GM12878 (cell line): ENCODE measurements at regions not wholly inside any gene's neighbourhood (a gene's known extent, or its start where the extent isn't known, plus 50 kb on each side); places are given as distances from the start of the nearest gene placed in this dataset.

Experiments
- ATAC-seq: fragments of 200-7000 bp; cut with Tn5 transposase; 3 replicates; pipeline ENCODE4 v1.9.1; 2020; ENCODE audit warnings: mild to moderate bottlenecking, moderate library complexity
- BruUV-seq: library from RNA; stranded (reverse); fragments of 400-500 nt; replicated peaks from 2 replicates; lab custom pipeline; 2021; lab: Mats Ljungman, UMichigan
- CTCF ChIA-PET: fragments of 300-600 bp; sonication (Branson Sonifier 250); formaldehyde crosslinking; extraction: SDS; loops from one replicate; lab custom pipeline; 2021; ENCODE audit warnings: inconsistent platforms; lab: Yijun Ruan, JAX
- POLR2A ChIA-PET: fragments of 350-600 bp; formaldehyde crosslinking; extraction: SDS; loops from one replicate; lab custom pipeline; 2021; ENCODE audit warnings: inconsistent platforms; lab: Charles Lee
- RAD21 ChIA-PET: fragments of 300-600 bp; sonication (Branson Sonifier 250); formaldehyde crosslinking; loops from one replicate; lab custom pipeline; 2023; ENCODE audit warnings: antibody characterized with exemption; ENCODE audit not compliant: unreplicated experiment; lab: Charles Lee
- SMC1A ChIA-PET: fragments of 300-600 bp; sonication (Branson Sonifier 250); formaldehyde crosslinking; loops from one replicate; lab custom pipeline; 2023; ENCODE audit not compliant: unreplicated experiment, uncharacterized antibody; lab: Charles Lee
- DNase-seq: peaks from one replicate; pipeline ENCODE4 v3.0.0-alpha.2; 2011; ENCODE audit warnings: low read depth, low spot score
- FAIRE-seq: peaks from 3 replicates; lab custom pipeline; 2011; peaks lifted over from hg19 to GRCh38; lab: Jason Lieb, UNC
- H2AFZ ChIP-seq: 2 replicates; pipeline ENCODE4 v1.6.0; 2011; ENCODE audit warnings: low read depth, low read length, control low read depth; ENCODE audit not compliant: control insufficient read depth
- H3K27ac ChIP-seq: 2 replicates; pipeline ENCODE4 v1.5.1; 2011; ENCODE audit warnings: control low read depth; ENCODE audit not compliant: control insufficient read depth, insufficient read depth
- H3K27me3 ChIP-seq, 2 experiments: replicated peaks in 1 of 2; 2 replicates each; pipeline versions ENCODE4 v1.6.0 to v1.6.1; 2011; ENCODE audit warnings: low read length in 1 of 2; ENCODE audit not compliant: control insufficient read depth in 2 of 2, insufficient read depth in 2 of 2
- H3K36me3 ChIP-seq, 2 experiments: 2 replicates each; pipeline ENCODE4 v1.5.1; 2011; ENCODE audit warnings: low read length in 1 of 2; ENCODE audit not compliant: control insufficient read depth in 2 of 2, insufficient read depth in 2 of 2
- H3K4me1 ChIP-seq: 2 replicates; pipeline ENCODE4 v1.6.1; 2011; ENCODE audit warnings: mild to moderate bottlenecking, low read length, moderate library complexity, mixed read lengths; ENCODE audit not compliant: control insufficient read depth, insufficient read depth
- H3K4me2 ChIP-seq: 2 replicates; pipeline ENCODE4 v1.6.0; 2011; ENCODE audit warnings: control low read depth; ENCODE audit not compliant: control insufficient read depth, insufficient read depth
- H3K4me3 ChIP-seq: fragments of 200-600 bp; sonication (generic); 2 replicates; pipeline ENCODE4 v1.5.1; 2016
- H3K79me2 ChIP-seq: 2 replicates; pipeline ENCODE4 v1.6.0; 2011; ENCODE audit warnings: low read length; ENCODE audit not compliant: control insufficient read depth, insufficient read depth
- H3K9ac ChIP-seq: 2 replicates; pipeline ENCODE4 v1.8.0; 2011; ENCODE audit warnings: low read length, control low read depth, mixed read lengths; ENCODE audit not compliant: control insufficient read depth, insufficient read depth
- H3K9me3 ChIP-seq: replicated peaks from 3 replicates; pipeline ENCODE4 v1.5.1; 2011; ENCODE audit warnings: mild to moderate bottlenecking, low read length; ENCODE audit not compliant: control insufficient read depth, insufficient read depth
- H4K20me1 ChIP-seq: 2 replicates; pipeline ENCODE4 v1.6.0; 2011; ENCODE audit not compliant: control insufficient read depth, insufficient read depth
- ASH2L ChIP-seq: fragments of 300-600, 200-600 bp; sonication (generic); IDR thresholded peaks from 2 replicates; pipeline ENCODE4 v1.6.1; 2017; ENCODE audit warnings: low read depth, mild to moderate bottlenecking, borderline replicate concordance
- ETV6 ChIP-seq, 2 experiments: fragments of 450-650 bp in 1 of 2; IDR thresholded peaks in 1 of 2; conservative IDR thresholded peaks in 1 of 2; 2 replicates each; pipeline ENCODE4 v1.6.1; 2014; ENCODE audit warnings: antibody characterized with exemption in 1 of 2, borderline replicate concordance in 1 of 2, low read depth in 1 of 2, mild to moderate bottlenecking in 1 of 2, moderate library complexity in 1 of 2
- KLF5 ChIP-seq: fragments of 450-650 bp; IDR thresholded peaks from 2 replicates; pipeline ENCODE4 v1.6.1; 2014; ENCODE audit warnings: mild to moderate bottlenecking; ENCODE audit not compliant: partially characterized antibody
- MEF2B ChIP-seq: fragments of 450-650 bp; IDR thresholded peaks from 2 replicates; pipeline ENCODE4 v1.6.1; 2018; ENCODE audit warnings: mild to moderate bottlenecking, moderate library complexity; ENCODE audit not compliant: partially characterized antibody, poor library complexity, severe bottlenecking
- NFYB ChIP-seq: IDR thresholded peaks from 2 replicates; pipeline ENCODE4 v1.6.1; 2011; ENCODE audit warnings: low read depth, mild to moderate bottlenecking, low read length, improper control_type of control experiment, moderate library complexity; ENCODE audit not compliant: insufficient read depth
- PAX5 ChIP-seq: IDR thresholded peaks from 2 replicates; pipeline ENCODE4 v1.6.1; 2011; ENCODE audit warnings: low read depth, low read length, borderline replicate concordance
- POLR2A ChIP-seq: IDR thresholded peaks from 2 replicates; pipeline ENCODE4 v1.6.1; 2011; ENCODE audit warnings: low read depth, mild to moderate bottlenecking, low read length
- RELA ChIP-seq: fragments of 450-650 bp; IDR thresholded peaks from 2 replicates; pipeline ENCODE4 v1.8.0; 2014; ENCODE audit warnings: borderline replicate concordance; ENCODE audit not compliant: partially characterized antibody
- SMAD1 ChIP-seq: fragments of 450-650 bp; IDR thresholded peaks from 2 replicates; pipeline ENCODE4 v1.6.1; 2018; ENCODE audit warnings: mild to moderate bottlenecking, low read depth; ENCODE audit not compliant: partially characterized antibody
- SUPT20H ChIP-seq: IDR thresholded peaks from 2 replicates; pipeline ENCODE4 v1.6.1; 2011; ENCODE audit warnings: low read depth, mild to moderate bottlenecking, low read length, moderate library complexity, borderline replicate concordance; ENCODE audit not compliant: control insufficient read depth
- WGBS: methylation state at CpG from one replicate; pipeline ENCODE4 v1.1.6; 2016; ENCODE audit warnings: low lambda C conversion rate; ENCODE audit not compliant: insufficient replicate concordance, insufficient coverage; ENCODE audit errors: missing lambda C conversion rate; 5-methylcytosine and 5-hydroxymethylcytosine counted together
- in situ Hi-C: fragments of 300-500 bp; cut with MboI; formaldehyde crosslinking; loops from 9 replicates; pipeline ENCODE4 v1.14.3; 2018; ENCODE audit warnings: mixed read lengths
- intact Hi-C: fragments of 100-400 bp; cut with micrococcal nuclease; formaldehyde crosslinking; loops from one replicate; pipeline ENCODE4 v1.14.2; 2022; ENCODE audit not compliant: unreplicated experiment
- TF ChIP-seq, protein P1 (sequence below): fragments of 450-650 bp; formaldehyde crosslinking; IDR thresholded peaks from 2 replicates; pipeline ENCODE4 v1.4.0; 2022; ENCODE audit warnings: mild to moderate bottlenecking, moderate library complexity
- TF ChIP-seq, protein P2 (sequence below): fragments of 450-650 bp; IDR thresholded peaks from 2 replicates; pipeline ENCODE4 v1.6.1; 2018; ENCODE audit warnings: mild to moderate bottlenecking, low read depth, moderate library complexity; ENCODE audit not compliant: partially characterized antibody
- TF ChIP-seq, protein P3 (sequence below): fragments of 150-350 bp; IDR thresholded peaks from 2 replicates; pipeline ENCODE4 v1.6.1; 2016; ENCODE audit warnings: low read depth, low read length

DNA sequence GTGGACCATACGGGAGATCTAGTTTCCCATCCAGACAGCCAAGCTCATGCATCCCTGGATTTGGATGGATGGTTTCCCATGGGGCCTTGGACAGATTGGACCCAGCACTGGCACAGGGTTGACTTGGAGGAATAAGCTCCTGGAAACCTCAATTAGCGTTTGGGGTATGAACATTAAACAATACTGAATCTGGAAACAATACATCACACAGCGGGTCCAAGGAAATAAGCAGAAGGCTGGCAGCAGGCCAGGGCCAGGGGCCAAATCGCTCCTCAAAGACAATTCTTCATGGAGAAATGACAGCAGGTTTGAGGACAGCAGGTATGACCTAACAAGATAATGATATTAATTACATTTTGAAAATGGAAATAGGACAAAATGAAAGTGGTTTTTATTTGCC is 540.6 kb downstream of the RIT2 start:
- H3K36me3 ChIP-seq: no peaks in the 10 kb centered on the region
- no peaks in the 10 kb centered on the region for H3K79me2 ChIP-seq
- ATAC-seq (no peak), DNase-seq (no peak), FAIRE-seq (no peak)
- RAD21 ChIA-PET: no interaction called here
- no peaks in the 10 kb centered on the region for H3K4me1 ChIP-seq
- H3K4me3 ChIP-seq: no peak overlapping the region
- H3K27ac ChIP-seq: no peak overlapping the region
- intact Hi-C loops: no loop called here
- in situ Hi-C loops: no loop called here
- CTCF ChIA-PET: interaction anchor here (0.8 to 1.3 kb wide), 2 partner anchors 9 to 21 kb away, joined by 3 read pairs; no protein-coding TSS in a partner anchor
- H3K9me3 ChIP-seq: no peaks in the 10 kb centered on the region
- POLR2A ChIA-PET: no interaction called here
- TF ChIP-seq ETV6 (conservative IDR thresholded peaks at IDR 0.05 in 1 of 2, IDR thresholded peaks at IDR 0.05 in 1 of 2; ENCODE audit: borderline replicate concordance in 1 of 2, low read depth in 1 of 2): no peak
- no peak for TF ChIP-seq RELA
- no peak for TF ChIP-seq SUPT20H
- no peak for TF ChIP-seq KLF5
- no peak for TF ChIP-seq ASH2L
- TF ChIP-seq SMAD1: no peak
- TF ChIP-seq PAX5: no peak
- TF ChIP-seq, protein P1, sequence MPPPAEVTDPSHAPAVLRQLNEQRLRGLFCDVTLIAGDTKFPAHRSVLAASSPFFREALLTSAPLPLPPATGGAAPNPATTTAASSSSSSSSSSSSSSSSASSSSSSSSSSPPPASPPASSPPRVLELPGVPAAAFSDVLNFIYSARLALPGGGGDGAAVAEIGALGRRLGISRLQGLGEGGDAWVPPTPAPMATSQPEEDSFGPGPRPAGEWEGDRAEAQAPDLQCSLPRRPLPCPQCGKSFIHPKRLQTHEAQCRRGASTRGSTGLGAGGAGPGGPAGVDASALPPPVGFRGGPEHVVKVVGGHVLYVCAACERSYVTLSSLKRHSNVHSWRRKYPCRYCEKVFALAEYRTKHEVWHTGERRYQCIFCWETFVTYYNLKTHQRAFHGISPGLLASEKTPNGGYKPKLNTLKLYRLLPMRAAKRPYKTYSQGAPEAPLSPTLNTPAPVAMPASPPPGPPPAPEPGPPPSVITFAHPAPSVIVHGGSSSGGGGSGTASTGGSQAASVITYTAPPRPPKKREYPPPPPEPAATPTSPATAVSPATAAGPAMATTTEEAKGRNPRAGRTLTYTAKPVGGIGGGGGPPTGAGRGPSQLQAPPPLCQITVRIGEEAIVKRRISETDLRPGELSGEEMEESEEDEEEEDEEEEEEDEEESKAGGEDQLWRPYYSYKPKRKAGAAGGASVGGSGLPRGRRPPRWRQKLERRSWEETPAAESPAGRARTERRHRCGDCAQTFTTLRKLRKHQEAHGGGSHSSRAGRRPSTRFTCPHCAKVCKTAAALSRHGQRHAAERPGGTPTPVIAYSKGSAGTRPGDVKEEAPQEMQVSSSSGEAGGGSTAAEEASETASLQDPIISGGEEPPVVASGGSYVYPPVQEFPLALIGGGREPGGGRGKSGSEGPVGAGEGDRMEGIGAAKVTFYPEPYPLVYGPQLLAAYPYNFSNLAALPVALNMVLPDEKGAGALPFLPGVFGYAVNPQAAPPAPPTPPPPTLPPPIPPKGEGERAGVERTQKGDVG (CRISPR knock-in tag): no peak
- TF ChIP-seq, protein P2, sequence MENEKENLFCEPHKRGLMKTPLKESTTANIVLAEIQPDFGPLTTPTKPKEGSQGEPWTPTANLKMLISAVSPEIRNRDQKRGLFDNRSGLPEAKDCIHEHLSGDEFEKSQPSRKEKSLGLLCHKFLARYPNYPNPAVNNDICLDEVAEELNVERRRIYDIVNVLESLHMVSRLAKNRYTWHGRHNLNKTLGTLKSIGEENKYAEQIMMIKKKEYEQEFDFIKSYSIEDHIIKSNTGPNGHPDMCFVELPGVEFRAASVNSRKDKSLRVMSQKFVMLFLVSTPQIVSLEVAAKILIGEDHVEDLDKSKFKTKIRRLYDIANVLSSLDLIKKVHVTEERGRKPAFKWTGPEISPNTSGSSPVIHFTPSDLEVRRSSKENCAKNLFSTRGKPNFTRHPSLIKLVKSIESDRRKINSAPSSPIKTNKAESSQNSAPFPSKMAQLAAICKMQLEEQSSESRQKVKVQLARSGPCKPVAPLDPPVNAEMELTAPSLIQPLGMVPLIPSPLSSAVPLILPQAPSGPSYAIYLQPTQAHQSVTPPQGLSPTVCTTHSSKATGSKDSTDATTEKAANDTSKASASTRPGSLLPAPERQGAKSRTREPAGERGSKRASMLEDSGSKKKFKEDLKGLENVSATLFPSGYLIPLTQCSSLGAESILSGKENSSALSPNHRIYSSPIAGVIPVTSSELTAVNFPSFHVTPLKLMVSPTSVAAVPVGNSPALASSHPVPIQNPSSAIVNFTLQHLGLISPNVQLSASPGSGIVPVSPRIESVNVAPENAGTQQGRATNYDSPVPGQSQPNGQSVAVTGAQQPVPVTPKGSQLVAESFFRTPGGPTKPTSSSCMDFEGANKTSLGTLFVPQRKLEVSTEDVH: no peak
- TF ChIP-seq MEF2B: no peak
- no peak for TF ChIP-seq POLR2A
- TF ChIP-seq, protein P3, sequence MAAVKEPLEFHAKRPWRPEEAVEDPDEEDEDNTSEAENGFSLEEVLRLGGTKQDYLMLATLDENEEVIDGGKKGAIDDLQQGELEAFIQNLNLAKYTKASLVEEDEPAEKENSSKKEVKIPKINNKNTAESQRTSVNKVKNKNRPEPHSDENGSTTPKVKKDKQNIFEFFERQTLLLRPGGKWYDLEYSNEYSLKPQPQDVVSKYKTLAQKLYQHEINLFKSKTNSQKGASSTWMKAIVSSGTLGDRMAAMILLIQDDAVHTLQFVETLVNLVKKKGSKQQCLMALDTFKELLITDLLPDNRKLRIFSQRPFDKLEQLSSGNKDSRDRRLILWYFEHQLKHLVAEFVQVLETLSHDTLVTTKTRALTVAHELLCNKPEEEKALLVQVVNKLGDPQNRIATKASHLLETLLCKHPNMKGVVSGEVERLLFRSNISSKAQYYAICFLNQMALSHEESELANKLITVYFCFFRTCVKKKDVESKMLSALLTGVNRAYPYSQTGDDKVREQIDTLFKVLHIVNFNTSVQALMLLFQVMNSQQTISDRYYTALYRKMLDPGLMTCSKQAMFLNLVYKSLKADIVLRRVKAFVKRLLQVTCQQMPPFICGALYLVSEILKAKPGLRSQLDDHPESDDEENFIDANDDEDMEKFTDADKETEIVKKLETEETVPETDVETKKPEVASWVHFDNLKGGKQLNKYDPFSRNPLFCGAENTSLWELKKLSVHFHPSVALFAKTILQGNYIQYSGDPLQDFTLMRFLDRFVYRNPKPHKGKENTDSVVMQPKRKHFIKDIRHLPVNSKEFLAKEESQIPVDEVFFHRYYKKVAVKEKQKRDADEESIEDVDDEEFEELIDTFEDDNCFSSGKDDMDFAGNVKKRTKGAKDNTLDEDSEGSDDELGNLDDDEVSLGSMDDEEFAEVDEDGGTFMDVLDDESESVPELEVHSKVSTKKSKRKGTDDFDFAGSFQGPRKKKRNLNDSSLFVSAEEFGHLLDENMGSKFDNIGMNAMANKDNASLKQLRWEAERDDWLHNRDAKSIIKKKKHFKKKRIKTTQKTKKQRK: no peak
- no peak for TF ChIP-seq NFYB
- no peak overlapping the region for H2AFZ ChIP-seq
- 50% methylated on average over 4 of the region's 4 CpGs for WGBS
- no peaks in the 10 kb centered on the region for H3K27me3 ChIP-seq
- H3K9ac ChIP-seq: no peak overlapping the region
- BruUV-seq: no TSS peak
- SMC1A ChIA-PET: no interaction called here
- H3K4me2 ChIP-seq: no peak overlapping the region
- no peaks in the 10 kb centered on the region for H4K20me1 ChIP-seq
